Heart right ventricle (tissue), 16 donors: ENCODE measurements at regions not wholly inside any gene's neighbourhood (a gene's known extent, or its start where the extent isn't known, plus 50 kb on each side); places are given as distances from the start of the nearest gene placed in this dataset.
A peak's percentile ranks its signal among the peaks of the same experiment; 100 is the strongest.

Experiments
- ATAC-seq, 8 donors: fragments of 200-7000 bp; cut with Tn5 transposase; one replicate each; pipeline ENCODE4 v1.9.1; 2020; ENCODE audit warnings: mild to moderate bottlenecking in 8 of 8, moderate library complexity in 8 of 8, moderate number of reproducible peaks in 1 of 8
- DNase-seq, 2 donors: peaks; one replicate each; pipeline ENCODE4 v3.0.0-alpha.2; 2020
- H3K27ac ChIP-seq, 10 donors: fragments of 200-600 bp; sonication (generic) in 2 of 10; one replicate each; pipeline versions ENCODE4 v1.5.0 to v1.8.0; 2020 to 2022; ENCODE audit warnings: mild to moderate bottlenecking in 3 of 10
- H3K27me3 ChIP-seq, 7 donors: fragments of 200-600 bp; one replicate each; pipeline ENCODE4 v1.8.0; 2021 to 2022; ENCODE audit warnings: mild to moderate bottlenecking in 2 of 7
- H3K36me3 ChIP-seq, 9 donors: fragments of 200-600 bp; sonication (generic) in 1 of 9; one replicate each; pipeline versions ENCODE4 v1.5.0 to v1.8.0; 2020 to 2022; ENCODE audit warnings: mild to moderate bottlenecking in 2 of 9
- H3K4me1 ChIP-seq, 9 donors: fragments of 200-600 bp; sonication (generic) in 1 of 9; one replicate each; pipeline versions ENCODE4 v1.5.0 to v1.8.0; 2020 to 2022; ENCODE audit warnings: mild to moderate bottlenecking in 4 of 9
- H3K4me3 ChIP-seq, 10 donors: fragments of 200-600 bp; sonication (generic) in 2 of 10; one replicate each; pipeline versions ENCODE4 v1.5.0 to v1.8.0; 2020 to 2022; ENCODE audit warnings: mild to moderate bottlenecking in 7 of 10, moderate library complexity in 2 of 10
- H3K9me3 ChIP-seq, 11 donors: fragments of 200-600 bp in 10 of 11; sonication (generic) in 2 of 11; one replicate each; pipeline versions ENCODE4 v1.5.0 to v1.8.0; 2013 to 2022; ENCODE audit warnings: mild to moderate bottlenecking in 2 of 11, control low read depth in 1 of 11, moderate library complexity in 1 of 11
- WGBS, 2 donors: extraction: QIAGEN DNeasy Blood & Tissue Kit; methylation state at CpG; one replicate each; pipeline ENCODE4 v1.1.7; 2013; ENCODE audit warnings: inconsistent platforms in 1 of 2; 5-methylcytosine and 5-hydroxymethylcytosine counted together
- intact Hi-C, 10 donors: fragments of 100-400 bp; cut with DNase I; formaldehyde crosslinking; loops; one replicate each; pipeline versions ENCODE4 v1.11.1 to v1.14.2; 2022
- TF ChIP-seq, protein P1 (sequence below), 9 donors: fragments of 200-600 bp; sonication (generic) in 2 of 9; IDR thresholded peaks; one replicate each; pipeline versions ENCODE4 v1.5.0 to v1.8.0; 2021 to 2022; ENCODE audit warnings: antibody characterized with exemption in 9 of 9, mild to moderate bottlenecking in 5 of 9, moderate library complexity in 1 of 9
- donor health status: Arrhythmogenic right ventricular cardiomyopathy.
- donor health status: ischemic (EF 13 %, LVEDD 7.1; RV severe dilation, severe dysfunction).
- donor health status: healthy with polysubstance abuse.
- donor health status: DM: no; HTN: yes; CAD: no.
- donor health status: DM: no; HTN: no; CAD: no.
- donor health status: ischemic (EF 25% LVEDD 6.9; RV normal size, moderate dysfunction).
- donor health status: ischemic (EF 25% LVEDD 5.7; RV mildly dilated, moderate dysfunction).
- donor health status: healthy.
- donor health status: DM: yes; HTN: yes; CAD: no.
- donor health status: Ischemic cardiomyopathy.
- donor health status: ischemic (EF 35%, LVEDD 5.7; RV mildly dilated, moderate dysfunction).
- donor health status: nonischemic (EF 11% LVEDD 7.7; RV severe dilation, severe dysfunction).
- donor health status: DM: yes; HTN: yes; CAD: no.
- donor health status: PGD.
- donor health status: ischemic (EF 29% LVEDD 5.4; RV normal size, mild dysfunction).
- donor health status: nonischemic (EF 23%, LVEDD 6.1; RV moderate dilation, normal function).

GRCh38 chr5:96332535-96333366, 100.3 kb downstream of the PCSK1 start:
- peak in 5 of 8 donors; percentile 28 to 75 (median 56) for ATAC-seq
- Histone ChIP-seq H3K36me3 (no peaks in the 10 kb centered on the region), H3K4me3 (peak overlapping the region in 2 of 10 donors; percentile 8 to 20), H3K27me3 (no peaks in the 10 kb centered on the region), H3K4me1 (peaks cover 0 to 36% (median 9%) of the 10 kb centered on the region in 9 donors), H3K27ac (peak overlapping the region in 8 of 10 donors; percentile 8 to 54 (median 19)), H3K9me3 (no peaks in the 10 kb centered on the region)
- intact Hi-C loops: loop anchor here (2.0 to 10.0 kb wide), 10 partner anchors 88 to 688 kb away; partner anchors contain the start of genes RFESD (in 5 of the 10) and ELL2 (in 3 of the 10)
- TF ChIP-seq, protein P1, sequence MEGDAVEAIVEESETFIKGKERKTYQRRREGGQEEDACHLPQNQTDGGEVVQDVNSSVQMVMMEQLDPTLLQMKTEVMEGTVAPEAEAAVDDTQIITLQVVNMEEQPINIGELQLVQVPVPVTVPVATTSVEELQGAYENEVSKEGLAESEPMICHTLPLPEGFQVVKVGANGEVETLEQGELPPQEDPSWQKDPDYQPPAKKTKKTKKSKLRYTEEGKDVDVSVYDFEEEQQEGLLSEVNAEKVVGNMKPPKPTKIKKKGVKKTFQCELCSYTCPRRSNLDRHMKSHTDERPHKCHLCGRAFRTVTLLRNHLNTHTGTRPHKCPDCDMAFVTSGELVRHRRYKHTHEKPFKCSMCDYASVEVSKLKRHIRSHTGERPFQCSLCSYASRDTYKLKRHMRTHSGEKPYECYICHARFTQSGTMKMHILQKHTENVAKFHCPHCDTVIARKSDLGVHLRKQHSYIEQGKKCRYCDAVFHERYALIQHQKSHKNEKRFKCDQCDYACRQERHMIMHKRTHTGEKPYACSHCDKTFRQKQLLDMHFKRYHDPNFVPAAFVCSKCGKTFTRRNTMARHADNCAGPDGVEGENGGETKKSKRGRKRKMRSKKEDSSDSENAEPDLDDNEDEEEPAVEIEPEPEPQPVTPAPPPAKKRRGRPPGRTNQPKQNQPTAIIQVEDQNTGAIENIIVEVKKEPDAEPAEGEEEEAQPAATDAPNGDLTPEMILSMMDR (IDR thresholded peaks at IDR 0.05): no peak
- DNase-seq: no peak
- WGBS, 2 donors: 66% methylated on average over 14 of the region's 14 CpGs

GRCh38 chr5:96331681-96332361, 101.2 kb downstream of the PCSK1 start:
- ATAC-seq (no peak), DNase-seq (no peak)
- intact Hi-C loops: loop anchor here (2.0 to 10.0 kb wide), 10 partner anchors 87 to 687 kb away; partner anchors contain the start of genes RFESD (in 5 of the 10) and ELL2 (in 4 of the 10)
- Histone ChIP-seq H3K4me1 (peaks cover 0 to 26% (median 8%) of the 10 kb centered on the region in 9 donors), H3K27ac (peak overlapping the region in 1 of 10 donors; percentile 26), H3K9me3 (no peaks in the 10 kb centered on the region), H3K4me3 (no peak overlapping the region), H3K36me3 (no peaks in the 10 kb centered on the region), H3K27me3 (no peaks in the 10 kb centered on the region)
- TF ChIP-seq, protein P1 (IDR thresholded peaks at IDR 0.05): no peak
- 80 to 86% methylated on average over 2 of the region's 2 CpGs for WGBS, 2 donors

- Histone ChIP-seq H3K4me1 (peaks cover 0 to 20% (median 4%) of the 10 kb centered on the region in 9 donors), H3K9me3 (no peaks in the 10 kb centered on the region), H3K27ac (peak overlapping the region in 1 of 10 donors; percentile 26), H3K36me3 (no peaks in the 10 kb centered on the region), H3K4me3 (no peak overlapping the region), H3K27me3 (no peaks in the 10 kb centered on the region)
- no peak for DNase-seq
- 57 to 68% methylated on average over 3 of the region's 3 CpGs for WGBS, 2 donors
- intact Hi-C loops: loop anchor here in 9 of 10 donors (2.0 to 10.0 kb wide), 9 partner anchors 86 to 686 kb away; partner anchors contain the start of genes RFESD (in 5 of the 9) and ELL2 (in 3 of the 9)
- TF ChIP-seq, protein P1 (IDR thresholded peaks at IDR 0.05): no peak
- no peak for ATAC-seq
These were observed 101.8 kb downstream of the PCSK1 start for GRCh38 chr5:96331210-96331609.

- H3K36me3 ChIP-seq: no peaks in the 10 kb centered on the region
- H3K4me1 ChIP-seq: peaks cover 0 to 16% (median 3%) of the 10 kb centered on the region in 9 donors
- intact Hi-C loops: loop anchor here in 9 of 10 donors (2.0 to 10.0 kb wide), 9 partner anchors 86 to 686 kb away; partner anchors contain the start of genes RFESD (in 5 of the 9) and ELL2 (in 3 of the 9)
- 83 to 87% methylated on average over 4 of the region's 4 CpGs for WGBS, 2 donors
- DNase-seq (no peak), ATAC-seq (no peak)
- TF ChIP-seq, protein P1 (IDR thresholded peaks at IDR 0.05): no peak
- H3K4me3 ChIP-seq: no peak overlapping the region
- no peaks in the 10 kb centered on the region for H3K9me3 ChIP-seq
- H3K27me3 ChIP-seq: no peaks in the 10 kb centered on the region
- H3K27ac ChIP-seq: no peak overlapping the region
These were observed 102.4 kb downstream of the PCSK1 start for GRCh38 chr5:96330530-96331140.
